NCI-H526 (cell line): ENCODE measurements at regions not wholly inside any gene's neighbourhood (a gene's known extent, or its start where the extent isn't known, plus 50 kb on each side); places are given as distances from the start of the nearest gene placed in this dataset.
"Not testable (repeated sequence)": the region's sequence is repeated elsewhere in the genome, so short reads cannot be mapped to it uniquely, and the experiment has no call there.

Source experiments
- DNase-seq, 2 experiments: peaks; one replicate each; lab custom pipeline; 2025; lab: John Stamatoyannopoulos, UW

DNA sequence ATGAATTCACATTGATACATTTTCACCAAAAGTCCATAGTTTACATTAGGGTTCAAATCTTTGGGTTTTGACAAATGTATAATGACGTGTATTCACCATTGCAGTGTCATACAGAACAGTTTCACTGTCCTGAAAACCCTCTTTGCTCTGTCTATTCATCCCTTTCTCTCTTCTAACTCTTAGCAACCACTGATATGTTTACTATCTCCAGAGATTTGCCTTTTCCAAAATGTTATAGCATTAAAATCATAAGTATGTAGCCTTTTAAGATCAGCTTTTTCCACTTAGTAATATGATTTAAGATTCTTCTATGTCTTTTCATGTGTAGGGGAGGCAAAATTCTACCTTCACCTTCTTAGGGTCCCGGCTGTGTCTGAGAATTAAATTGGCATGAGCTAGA is 203.8 kb downstream of the TPRG1 start:
- DNase-seq = no peak

DNA sequence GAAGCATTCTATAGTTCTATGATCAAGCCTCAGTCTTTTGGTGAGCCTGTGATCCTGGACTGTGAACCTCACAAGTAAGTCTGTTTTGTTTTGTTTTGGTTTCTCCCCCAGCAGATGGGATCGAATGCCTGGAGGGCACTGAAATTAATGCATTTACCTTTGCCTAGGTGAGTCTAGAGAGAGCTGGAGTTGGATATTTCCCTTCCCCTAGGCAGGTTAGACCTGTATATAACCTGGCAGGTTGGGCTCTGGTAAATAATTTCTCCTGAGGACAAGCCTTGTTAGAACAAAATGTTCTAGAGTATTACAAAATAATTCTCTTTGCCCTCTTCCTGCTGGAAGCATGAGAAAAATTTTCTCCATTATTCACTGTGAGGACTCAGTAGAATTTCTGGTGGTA is 211.9 kb downstream of the TPRG1 start:
- no peak for DNase-seq

DNA sequence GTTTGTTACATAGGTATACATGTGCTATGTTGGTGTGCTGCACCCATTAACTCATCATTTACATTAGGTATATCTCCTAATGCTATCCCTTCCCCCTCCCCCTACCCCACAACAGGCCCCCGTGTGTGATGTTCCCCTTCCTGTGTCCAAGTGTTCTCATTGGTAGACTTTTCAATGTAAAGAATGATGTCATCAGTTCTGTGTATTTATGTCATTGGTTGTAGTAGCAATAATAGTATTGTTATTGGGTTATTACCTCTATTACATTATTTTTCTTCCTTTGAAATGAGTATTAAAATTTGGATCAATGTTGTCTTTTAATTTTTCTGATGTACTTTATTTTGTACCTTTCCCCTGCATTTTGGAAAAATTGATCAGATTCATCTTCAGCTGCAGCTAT is 214.1 kb downstream of the TPRG1 start:
- DNase-seq = not testable (repeated sequence)

DNA sequence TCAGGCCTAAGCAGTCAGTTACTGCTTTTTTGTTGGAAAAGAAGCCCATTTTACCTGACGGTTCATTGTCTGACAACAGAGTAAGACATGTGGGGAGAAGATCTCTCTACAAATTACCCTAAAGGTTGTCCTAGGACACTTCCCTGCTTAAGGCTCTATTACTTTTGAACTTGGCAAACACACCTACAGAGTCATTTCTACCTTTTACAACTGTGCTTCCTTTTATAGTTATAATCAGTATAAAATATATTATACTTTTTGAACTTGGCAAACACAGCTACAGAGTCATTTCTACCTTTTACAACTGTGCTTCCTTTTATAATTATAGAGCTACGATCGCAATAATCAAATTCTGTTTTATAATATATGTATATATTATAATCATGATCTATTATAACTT is 215.0 kb downstream of the TPRG1 start:
- no peak for DNase-seq

DNA sequence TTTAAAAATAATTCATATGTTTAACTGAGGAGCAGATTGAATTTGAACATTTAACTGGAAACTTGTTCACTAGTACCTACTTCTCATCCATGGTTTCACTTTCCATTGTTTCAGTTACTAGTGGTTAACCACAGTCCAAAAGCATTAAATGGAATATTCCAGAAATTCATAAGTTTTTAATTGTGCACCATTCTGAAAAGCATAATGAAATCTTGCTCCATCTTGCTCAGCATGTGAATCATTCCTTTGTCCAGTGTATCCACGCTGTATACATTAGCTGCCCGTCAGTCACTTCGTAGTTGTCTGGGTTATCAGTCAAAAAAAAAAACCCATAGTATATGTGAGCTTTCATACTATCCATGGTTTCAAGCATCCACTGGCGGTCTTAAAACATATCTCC is 217.6 kb downstream of the TPRG1 start:
- DNase-seq = no peak

DNA sequence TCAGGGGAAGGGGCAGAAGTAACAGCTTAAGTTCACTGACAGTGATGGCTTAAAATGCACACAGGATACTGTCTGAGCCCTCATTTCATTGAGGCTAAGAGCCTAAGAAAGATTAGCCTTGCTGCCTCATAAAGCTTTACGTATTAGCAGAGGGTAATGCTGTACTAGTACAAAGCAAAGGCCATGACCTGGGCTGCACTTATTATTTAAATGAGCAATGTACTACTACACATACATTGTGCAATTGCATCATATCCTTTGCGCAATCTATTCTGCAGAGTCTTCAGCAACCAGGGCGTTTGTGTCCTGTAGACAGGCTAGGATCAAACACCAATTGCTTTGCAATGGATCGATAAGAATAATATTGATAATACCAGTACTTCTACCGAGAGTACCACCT is 221.8 kb downstream of the TPRG1 start:
- no peak for DNase-seq

DNA sequence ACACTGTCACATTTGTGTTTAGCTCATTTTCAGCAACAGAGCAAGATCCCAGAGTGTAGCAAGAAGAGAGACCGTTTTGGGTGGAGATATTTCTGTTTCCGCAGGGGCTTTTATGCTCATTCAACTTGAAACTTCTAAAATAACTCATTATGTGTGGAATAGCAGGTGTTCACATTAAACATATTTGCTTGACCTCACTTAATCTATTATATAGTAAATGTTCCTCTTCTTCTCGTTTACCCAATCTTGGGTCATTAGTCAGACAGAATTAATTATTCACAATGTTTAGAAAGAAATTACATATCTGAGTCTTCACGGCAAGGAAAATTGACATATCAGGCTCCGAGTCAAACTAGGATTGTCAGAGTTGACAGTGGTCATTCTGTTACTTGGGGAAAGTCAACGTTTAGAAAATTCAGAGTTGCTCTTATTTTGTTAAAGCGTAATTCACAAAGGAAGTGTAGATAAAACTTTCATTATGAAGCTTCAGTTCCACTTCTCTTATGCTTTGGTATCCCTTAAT is 222.9 kb downstream of the TPRG1 start:
- no peak for DNase-seq

DNA sequence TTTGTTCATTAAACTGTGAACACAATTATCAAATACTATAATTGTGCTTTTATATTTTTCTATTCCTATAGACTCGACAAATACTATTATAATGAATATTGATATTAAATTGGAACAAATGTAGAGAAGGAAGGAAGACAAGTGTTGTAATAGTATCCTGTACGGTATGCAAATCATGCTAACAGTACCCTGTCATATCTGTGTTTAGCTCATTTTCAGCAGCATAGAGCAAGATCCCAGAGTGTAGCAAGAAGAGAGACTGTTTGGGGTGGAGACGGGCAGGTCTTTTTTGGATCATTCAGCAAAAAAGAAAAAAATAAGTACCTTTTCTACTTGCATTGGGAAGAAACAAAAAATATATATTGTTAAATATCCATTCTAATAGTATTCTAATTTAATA is 224.1 kb downstream of the TPRG1 start:
- peak; percentile 3 to 7 for DNase-seq

DNA sequence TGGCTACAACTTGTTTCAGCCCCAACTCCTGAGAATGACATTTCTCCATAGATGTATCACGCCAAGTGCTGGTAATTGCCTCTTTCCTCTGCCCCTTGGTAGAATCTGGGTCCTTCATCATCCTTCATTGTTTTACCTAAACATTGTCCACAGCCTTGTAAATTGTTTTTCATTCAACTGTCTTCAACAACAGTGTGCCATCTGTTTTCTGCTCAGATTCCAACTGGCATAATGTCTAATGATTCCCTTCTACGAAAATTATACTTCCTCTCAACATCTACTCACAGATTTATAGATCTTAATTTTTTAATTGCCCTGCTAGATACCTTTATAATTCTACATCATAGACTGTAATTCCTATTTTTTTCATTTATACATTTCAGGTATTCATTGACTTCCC is 226.9 kb downstream of the TPRG1 start:
- DNase-seq = no peak

DNA sequence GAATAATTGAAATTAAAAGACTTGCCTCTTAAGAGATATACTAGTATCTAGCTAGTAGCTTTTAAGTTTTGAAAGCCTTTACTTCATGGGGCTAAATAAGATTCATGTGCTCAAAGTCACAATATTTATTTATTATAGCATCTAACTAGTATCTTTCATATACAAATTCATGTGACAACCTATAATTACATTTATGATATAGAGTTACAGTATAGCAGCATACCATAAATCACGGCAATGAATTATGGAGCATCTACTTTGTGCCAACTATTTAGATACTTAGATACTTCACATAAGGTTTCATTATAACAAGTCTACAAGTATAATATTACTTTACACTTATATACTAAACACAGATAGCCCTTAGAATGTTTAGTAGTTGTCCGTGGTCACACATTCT is 229.4 kb downstream of the TPRG1 start:
- DNase-seq = no peak

DNA sequence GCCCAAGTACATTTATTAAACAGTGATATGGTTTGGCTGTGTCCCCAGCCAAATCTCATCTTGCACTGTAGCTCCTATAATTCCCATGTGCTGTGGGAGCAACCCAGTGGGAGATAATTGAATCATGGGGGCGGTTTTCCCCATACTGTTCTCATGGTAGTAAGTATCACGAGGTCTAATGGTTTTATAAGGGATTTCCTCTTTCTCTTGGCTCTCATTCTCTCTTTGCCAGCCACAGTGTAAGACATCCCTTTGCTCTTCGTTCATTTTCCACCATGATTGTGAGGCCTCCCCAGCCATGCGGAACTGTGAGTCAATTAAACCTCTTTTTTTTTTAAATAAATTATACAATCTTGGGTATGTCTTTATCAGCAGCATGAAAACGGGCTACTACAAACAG is 228.0 kb upstream of the TP63 start:
- no peak for DNase-seq

DNA sequence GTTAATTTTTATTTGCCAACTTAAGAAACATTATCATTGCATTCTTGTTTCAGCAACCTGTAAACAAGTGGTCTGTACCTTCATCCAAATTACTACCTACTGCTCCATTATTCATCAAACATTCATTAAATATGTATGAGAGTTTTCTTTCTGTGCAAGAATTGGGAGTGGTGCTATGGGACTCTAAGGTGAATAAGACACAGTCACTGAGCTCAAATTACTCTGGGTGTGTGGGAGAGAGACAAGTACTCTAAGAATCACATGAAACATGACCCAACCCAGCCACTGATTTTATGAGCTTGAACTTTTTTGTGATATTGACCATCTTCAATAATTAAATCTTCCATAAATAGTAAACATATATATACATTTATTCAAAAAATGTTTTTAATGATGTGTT is 227.2 kb upstream of the TP63 start:
- no peak for DNase-seq

DNA sequence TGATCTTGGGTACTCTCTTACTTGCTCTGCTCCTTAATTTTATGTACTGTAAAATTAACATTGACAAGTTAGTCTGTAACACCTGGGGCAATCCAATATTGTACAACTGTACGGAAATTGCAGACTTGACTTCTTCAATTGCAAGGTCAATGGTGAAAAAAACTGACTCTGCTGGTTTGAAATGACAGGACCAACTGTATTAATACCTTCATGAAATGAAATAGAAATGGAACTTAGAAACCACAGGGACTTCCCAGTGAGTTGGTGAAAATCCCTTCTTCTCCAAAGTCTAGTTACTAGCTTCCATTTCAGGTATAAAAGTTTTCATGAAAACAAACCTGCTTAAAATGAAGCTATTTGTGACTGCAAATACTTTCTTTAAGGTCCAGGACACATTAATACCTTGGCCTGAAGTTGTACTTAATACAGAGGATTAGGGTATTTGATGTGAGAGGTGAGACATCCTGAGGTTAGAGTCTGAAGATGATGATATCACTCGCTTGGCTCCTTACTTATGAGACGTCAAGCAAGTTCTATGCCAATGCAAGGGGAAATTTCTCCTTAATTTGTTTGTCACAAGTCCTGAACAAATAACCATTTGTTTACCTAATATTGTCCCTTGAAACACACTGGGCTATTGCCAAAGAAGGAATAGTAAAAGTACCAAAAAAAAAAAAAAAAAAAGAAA is 226.2 kb upstream of the TP63 start:
- no peak for DNase-seq

DNA sequence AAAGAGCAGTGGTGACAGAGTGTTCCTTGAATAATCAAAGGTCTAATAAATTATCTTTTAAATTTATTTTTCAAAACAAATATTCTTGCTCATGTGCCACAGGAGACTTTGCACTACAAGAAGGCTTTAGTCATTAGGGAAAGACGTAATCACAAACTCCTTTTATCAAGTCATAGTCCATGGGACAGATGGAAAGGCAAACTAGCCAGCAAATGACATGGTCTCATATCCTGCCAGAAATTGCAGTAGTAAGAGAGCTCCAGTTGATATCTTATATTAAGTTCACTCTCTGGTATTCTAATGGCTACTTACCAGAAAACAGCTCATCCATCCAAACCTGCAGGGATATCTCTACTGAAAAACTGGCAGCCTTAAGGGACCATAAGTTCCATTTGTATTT is 225.0 kb upstream of the TP63 start:
- DNase-seq = no peak

DNA sequence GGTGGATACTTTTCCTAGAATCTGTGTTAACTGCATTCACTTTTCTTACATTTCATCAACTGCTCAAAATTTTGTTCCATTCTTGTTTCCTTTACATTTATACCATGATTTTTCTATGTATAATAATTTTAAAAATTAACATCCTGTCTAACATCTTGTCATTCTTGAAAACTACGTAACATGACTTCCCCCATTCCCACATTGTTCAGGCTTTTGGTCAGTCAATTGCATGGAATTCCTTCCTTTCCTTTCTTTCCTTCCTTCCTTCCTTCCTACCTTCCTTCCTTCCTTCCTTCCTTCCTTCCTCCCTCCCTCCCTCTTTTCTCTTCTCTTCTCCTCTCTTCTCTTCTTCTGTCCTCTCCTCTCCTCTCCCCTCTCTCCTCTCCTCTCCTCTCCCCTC is 220.7 kb upstream of the TP63 start:
- DNase-seq = no peak

DNA sequence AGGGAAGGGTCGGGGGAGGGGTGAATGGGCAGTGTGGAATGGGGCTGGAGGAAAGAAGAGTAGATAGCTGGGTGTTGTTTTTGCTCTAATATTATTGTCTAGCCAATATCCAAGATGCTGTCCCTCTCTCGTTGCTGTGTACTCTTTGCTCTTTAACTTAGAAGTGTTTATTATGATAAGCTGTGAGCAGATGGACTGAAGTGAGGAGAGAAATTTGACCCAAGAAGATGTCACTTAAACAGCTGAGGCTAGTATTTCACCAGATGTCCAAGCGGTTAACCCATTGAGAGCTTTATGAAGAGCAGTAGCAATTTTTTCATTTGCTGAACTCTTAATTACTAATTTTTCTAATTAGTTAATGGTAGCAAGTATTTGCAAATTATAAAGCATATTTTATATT is 212.2 kb upstream of the TP63 start:
- DNase-seq = no peak

DNA sequence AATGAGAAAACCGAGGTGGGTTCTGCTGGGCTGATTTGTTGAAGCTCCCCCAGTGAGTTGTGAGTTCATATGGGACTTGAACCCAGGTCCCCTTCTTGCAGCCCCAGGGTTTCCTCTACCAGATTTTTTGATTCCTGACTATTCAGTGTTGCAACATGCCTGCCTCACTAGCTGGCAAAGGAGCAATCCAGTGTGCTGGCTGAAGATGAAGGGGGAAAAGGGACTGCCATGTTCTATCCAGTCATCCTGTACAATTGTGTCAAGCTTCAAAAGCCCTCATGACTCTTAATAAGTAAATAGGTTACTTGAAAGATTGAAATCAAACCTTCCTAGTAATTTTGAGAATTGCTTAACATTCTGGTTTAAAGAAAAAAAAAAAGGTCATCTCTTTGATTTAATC is 211.5 kb upstream of the TP63 start:
- DNase-seq = no peak

DNA sequence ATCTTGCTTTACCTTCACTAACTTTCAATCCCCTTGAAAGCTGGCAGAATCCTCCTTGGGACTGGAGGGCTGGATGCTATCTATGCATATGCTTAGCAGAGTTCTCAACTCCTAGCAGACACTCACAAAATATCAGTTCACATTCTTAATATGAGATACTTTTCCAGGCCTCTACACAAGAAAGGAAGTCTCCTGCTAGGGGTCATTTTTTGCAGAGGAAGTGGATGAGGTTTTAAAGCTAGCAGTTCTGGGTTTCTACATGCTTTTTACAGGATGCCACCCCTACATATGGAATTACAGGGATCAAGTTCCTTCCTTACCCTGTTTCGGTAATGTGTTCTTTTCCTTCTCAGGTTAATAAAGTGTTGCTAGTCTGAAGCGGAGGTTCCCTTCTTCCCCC is 206.3 kb upstream of the TP63 start:
- no peak for DNase-seq

DNA sequence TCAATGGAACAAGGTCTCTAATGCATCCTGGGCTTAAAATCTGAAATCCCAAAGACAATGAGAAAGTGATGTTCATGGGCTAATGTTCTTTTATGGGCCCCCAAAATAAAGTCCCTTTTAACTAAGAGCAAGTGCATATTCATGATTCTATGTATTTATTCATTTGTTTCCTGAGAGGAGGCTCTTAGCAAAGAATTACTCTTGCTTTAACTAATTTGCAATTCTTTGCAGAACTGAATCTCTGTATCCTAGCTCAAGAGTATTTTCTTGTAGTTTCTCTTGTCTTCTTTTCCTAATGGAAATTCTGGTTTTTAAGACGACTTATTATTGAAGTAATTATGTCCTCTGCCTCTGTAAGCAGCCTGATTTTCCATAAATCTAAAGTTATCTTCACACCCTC is 202.2 kb upstream of the TP63 start:
- DNase-seq = no peak

DNA sequence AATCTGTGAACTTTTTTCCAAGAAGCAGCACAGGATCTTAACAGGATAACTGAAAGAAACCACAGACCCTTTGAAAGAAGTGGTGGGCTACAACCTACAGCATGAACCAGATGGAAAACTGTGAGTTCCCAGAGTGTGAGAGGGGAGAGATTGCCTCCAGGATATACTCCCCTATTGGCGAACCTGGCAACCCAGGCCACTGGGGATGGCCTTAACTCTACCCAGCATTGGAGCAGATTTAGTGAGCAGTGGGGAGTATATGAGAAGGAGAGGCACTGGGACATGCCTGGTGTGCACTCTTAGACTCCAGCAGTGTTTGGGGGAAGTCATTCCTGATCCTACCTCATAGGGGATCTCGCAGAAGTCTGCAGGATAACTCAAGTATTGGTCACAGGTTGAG is 201.0 kb upstream of the TP63 start:
- DNase-seq = no peak

DNA sequence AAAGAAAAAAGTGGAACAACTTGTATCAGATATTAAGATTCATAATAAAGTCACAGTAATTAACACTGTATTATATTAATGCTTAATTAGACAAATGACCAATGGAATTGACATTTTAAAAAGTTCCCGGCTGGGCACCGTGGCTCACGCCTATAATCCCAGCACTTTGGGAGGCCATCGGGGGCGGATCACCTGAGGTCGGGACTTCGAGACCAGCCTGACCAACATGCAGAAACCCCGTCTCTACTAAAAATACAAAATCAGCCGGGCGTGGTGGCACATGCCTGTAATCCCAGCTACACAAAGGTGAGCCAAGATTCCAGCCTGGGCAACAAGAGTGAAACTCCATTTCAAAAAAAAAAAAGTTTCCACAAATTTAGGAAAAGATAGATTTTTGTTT is 188.9 kb upstream of the TP63 start:
- not testable (repeated sequence) for DNase-seq

DNA sequence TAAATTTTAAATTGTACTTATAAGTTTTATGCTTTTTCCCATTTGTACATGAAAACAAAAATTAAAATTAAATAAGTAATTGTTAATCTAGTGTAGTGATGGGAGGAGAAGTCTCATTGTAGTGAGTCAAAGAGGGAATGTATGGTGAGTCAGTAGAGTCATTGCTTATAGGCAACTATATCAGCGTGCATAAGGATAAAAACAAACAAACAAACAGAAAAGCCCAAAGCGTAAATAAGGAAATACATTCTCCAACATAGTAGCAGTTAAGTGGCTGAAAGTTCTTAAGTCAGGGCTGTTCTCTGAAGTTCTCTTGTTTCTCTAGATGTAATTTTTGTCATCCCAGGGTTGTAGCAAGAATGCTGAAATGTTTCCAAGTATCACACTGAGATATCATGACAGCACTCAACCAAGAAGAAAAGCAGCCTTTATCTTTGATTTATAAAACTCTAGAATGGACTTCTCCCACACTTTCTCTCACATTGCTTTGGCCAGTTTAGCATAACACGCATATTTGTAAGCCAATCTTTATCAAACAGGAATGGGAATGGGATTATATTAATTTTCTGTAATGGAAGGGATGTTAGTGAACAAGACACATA is 184.1 kb upstream of the TP63 start:
- no peak for DNase-seq

DNA sequence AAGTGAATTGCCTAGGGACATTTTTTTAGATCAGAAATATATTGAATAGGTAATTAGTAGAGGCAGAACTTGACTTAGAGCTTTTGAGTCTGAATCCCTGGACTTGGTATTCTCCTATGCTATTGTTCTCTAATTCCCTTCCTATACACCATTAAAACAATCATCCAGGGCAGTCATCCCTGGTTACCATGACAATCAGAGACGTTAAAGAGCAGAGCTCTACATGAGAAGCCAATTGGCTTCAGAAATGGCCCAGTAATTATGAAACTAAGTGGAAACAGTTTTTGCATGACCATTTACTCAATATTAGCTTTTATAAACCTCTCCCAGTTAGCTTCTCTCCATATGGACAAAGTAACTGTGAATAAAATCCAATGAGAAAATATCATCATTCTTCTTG is 182.1 kb upstream of the TP63 start:
- no peak for DNase-seq

DNA sequence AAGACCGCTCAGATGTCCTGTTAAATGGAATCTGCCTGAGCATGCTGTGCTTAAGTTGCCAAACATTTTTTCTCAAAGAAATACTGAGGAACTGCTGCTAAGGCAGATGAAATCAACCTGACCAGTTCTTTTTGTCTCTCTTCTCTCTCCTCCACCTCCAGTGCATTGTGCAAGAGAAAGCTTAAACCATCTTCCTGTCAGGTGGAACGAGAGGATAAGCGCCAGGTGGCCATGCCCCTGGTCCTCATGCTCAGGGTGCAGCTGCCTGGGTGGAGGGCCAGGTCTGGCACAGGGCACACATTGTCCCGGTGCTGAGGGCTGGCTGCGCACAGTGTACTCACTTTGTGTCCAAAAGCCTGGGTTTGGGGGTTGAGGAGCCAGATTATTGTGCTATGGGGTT is 176.2 kb upstream of the TP63 start:
- DNase-seq = no peak
